ENCODE measurements at regions not wholly inside any gene's neighbourhood (a gene's known extent, or its start where the extent isn't known, plus 50 kb on each side); places are given as distances from the start of the nearest gene placed in this dataset.

- Histone ChIP-seq H3K27ac (ENCODE audit: low read depth, low read length, poor library complexity, severe bottlenecking) (no peak overlapping the region), H3K9me3 (ENCODE audit: low read depth, low read length, poor library complexity, severe bottlenecking) (no peaks in the 10 kb centered on the region), H3K36me3 (ENCODE audit: insufficient read depth, low read length, poor library complexity, severe bottlenecking) (no peaks in the 10 kb centered on the region), H3K27me3 (replicated peaks; ENCODE audit: insufficient read depth, low read depth, low read length, poor library complexity) (no peaks in the 10 kb centered on the region), H3K4me3 (ENCODE audit: low read depth, low read length, poor library complexity, severe bottlenecking) (no peak overlapping the region), H3K4me1 (ENCODE audit: insufficient read depth, low read length, poor library complexity, severe bottlenecking) (no peaks in the 10 kb centered on the region)
- ChIA-PET POLR2A (ENCODE audit: low non-redundant PET) (no interaction called here), CTCF (no interaction called here)
- BruUV-seq (replicated peaks), result no TSS peak
- no peak for DNase-seq (ENCODE audit: low spot score)
- intact Hi-C loops (cut with micrococcal nuclease; ENCODE audit: unreplicated experiment), result no loop called here
- TF ChIP-seq EZH2 (IDR thresholded peaks at IDR 0.05; ENCODE audit: borderline replicate concordance, low read depth, low read length, poor library complexity, severe bottlenecking), result no peak
- TF ChIP-seq CTCF (conservative IDR thresholded peaks at IDR 0.05; ENCODE audit: low read depth, low read length), result no peak
Observed at GRCh38 chr1:232486006-232486405, 143.9 kb downstream of the SIPA1L2 start.

DNA sequence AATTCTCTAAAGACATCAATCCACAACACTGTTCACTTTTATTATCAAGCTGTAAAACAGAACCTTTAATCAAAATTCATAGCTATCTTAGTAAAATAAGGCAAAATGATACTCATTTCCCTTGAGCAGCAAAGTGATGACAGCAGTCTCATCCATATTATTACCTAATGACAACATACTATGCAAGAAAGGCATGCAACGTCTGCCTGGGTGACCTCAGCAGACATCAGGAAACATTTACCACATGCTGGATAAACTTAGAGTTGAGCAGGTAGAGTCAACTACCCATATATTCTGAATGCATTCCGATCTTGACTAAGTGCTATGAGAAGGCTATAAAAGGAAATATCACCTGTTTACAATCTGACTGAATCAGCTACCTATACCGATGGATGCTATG, 145.1 kb downstream of the SIPA1L2 start:
- intact Hi-C loops (cut with micrococcal nuclease; ENCODE audit: unreplicated experiment), result no loop called here
- DNase-seq (ENCODE audit: low spot score), result no peak
- H3K4me3 ChIP-seq (ENCODE audit: low read depth, low read length, poor library complexity, severe bottlenecking), result no peak overlapping the region
- H3K27ac ChIP-seq (ENCODE audit: low read depth, low read length, poor library complexity, severe bottlenecking), result no peak overlapping the region
- TF ChIP-seq CTCF (conservative IDR thresholded peaks at IDR 0.05; ENCODE audit: low read depth, low read length), result no peak
- TF ChIP-seq EZH2 (IDR thresholded peaks at IDR 0.05; ENCODE audit: borderline replicate concordance, low read depth, low read length, poor library complexity, severe bottlenecking), result no peak
- no peaks in the 10 kb centered on the region for H3K4me1 ChIP-seq (ENCODE audit: insufficient read depth, low read length, poor library complexity, severe bottlenecking)
- BruUV-seq (replicated peaks), result no TSS peak
- ChIA-PET CTCF (no interaction called here), POLR2A (ENCODE audit: low non-redundant PET) (no interaction called here)
- no peaks in the 10 kb centered on the region for H3K9me3 ChIP-seq (ENCODE audit: low read depth, low read length, poor library complexity, severe bottlenecking)
- H3K27me3 ChIP-seq (replicated peaks; ENCODE audit: insufficient read depth, low read depth, low read length, poor library complexity), result no peaks in the 10 kb centered on the region
- H3K36me3 ChIP-seq (ENCODE audit: insufficient read depth, low read length, poor library complexity, severe bottlenecking), result no peaks in the 10 kb centered on the region

- no peaks in the 10 kb centered on the region for H3K4me1 ChIP-seq (ENCODE audit: insufficient read depth, low read length, poor library complexity, severe bottlenecking)
Observed at GRCh38 chr1:232483826-232484225, 146.1 kb downstream of the SIPA1L2 start.

More at GRCh38 chr1:232483826-232484225, 146.1 kb downstream of the SIPA1L2 start:
- Histone ChIP-seq H3K4me3 (ENCODE audit: low read depth, low read length, poor library complexity, severe bottlenecking) (no peak overlapping the region), H3K27ac (ENCODE audit: low read depth, low read length, poor library complexity, severe bottlenecking) (no peak overlapping the region), H3K36me3 (ENCODE audit: insufficient read depth, low read length, poor library complexity, severe bottlenecking) (no peaks in the 10 kb centered on the region), H3K9me3 (ENCODE audit: low read depth, low read length, poor library complexity, severe bottlenecking) (no peaks in the 10 kb centered on the region), H3K27me3 (replicated peaks; ENCODE audit: insufficient read depth, low read depth, low read length, poor library complexity) (no peaks in the 10 kb centered on the region)
- CTCF ChIA-PET, result no interaction called here
- DNase-seq (ENCODE audit: low spot score), result no peak
- TF ChIP-seq CTCF (conservative IDR thresholded peaks at IDR 0.05; ENCODE audit: low read depth, low read length) (no peak), EZH2 (IDR thresholded peaks at IDR 0.05; ENCODE audit: borderline replicate concordance, low read depth, low read length, poor library complexity, severe bottlenecking) (no peak)
- no TSS peak for BruUV-seq (replicated peaks)
- POLR2A ChIA-PET (ENCODE audit: low non-redundant PET), result no interaction called here
- intact Hi-C loops (cut with micrococcal nuclease; ENCODE audit: unreplicated experiment), result no loop called here
